Loucy (cell line): ENCODE measurements at regions not wholly inside any gene's neighbourhood (a gene's known extent, or its start where the extent isn't known, plus 50 kb on each side); places are given as distances from the start of the nearest gene placed in this dataset.

Experiments
- EZH2phosphoT487 ChIP-seq: fragments of 200-600 bp; IDR thresholded peaks from 2 replicates; pipeline ENCODE4 v1.6.1; 2018; ENCODE audit warnings: antibody characterized with exemption, mild to moderate bottlenecking, moderate library complexity, borderline replicate concordance
- TF ChIP-seq, protein P1 (sequence below): fragments of 200-600 bp; sonication (generic); conservative IDR thresholded peaks from 2 replicates; pipeline ENCODE4 v1.5.1; 2014; ENCODE audit warnings: mild to moderate bottlenecking, antibody characterized with exemption, low read length

DNA sequence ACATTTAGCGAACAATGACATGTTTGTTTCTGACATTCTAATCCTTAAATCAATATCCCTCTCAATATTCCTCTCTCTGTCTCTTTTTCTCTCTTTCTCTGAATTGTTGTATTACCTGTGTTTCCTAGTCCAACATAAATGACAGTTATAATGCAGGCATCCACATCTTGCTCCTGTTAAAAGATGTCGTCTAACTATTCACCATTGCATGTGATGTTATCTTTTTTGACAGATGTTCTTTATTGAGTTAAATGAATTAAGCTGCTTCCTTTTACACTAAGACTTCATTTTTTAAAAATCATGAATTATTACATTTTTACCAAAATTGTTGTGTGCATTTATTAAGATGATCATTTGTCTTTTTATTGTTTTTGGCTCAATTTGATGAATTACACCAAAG is 527.5 kb downstream of the PRR16 start:
- TF ChIP-seq, protein P1, sequence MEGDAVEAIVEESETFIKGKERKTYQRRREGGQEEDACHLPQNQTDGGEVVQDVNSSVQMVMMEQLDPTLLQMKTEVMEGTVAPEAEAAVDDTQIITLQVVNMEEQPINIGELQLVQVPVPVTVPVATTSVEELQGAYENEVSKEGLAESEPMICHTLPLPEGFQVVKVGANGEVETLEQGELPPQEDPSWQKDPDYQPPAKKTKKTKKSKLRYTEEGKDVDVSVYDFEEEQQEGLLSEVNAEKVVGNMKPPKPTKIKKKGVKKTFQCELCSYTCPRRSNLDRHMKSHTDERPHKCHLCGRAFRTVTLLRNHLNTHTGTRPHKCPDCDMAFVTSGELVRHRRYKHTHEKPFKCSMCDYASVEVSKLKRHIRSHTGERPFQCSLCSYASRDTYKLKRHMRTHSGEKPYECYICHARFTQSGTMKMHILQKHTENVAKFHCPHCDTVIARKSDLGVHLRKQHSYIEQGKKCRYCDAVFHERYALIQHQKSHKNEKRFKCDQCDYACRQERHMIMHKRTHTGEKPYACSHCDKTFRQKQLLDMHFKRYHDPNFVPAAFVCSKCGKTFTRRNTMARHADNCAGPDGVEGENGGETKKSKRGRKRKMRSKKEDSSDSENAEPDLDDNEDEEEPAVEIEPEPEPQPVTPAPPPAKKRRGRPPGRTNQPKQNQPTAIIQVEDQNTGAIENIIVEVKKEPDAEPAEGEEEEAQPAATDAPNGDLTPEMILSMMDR = no peak
- TF ChIP-seq EZH2phosphoT487 = no peak
